HuH-7 (cell line): ENCODE measurements at regions not wholly inside any gene's neighbourhood (a gene's known extent, or its start where the extent isn't known, plus 50 kb on each side); places are given as distances from the start of the nearest gene placed in this dataset.

ENCODE experiments used
- DNase-seq: peaks from one replicate; pipeline ENCODE4 v3.0.0; 2011; ENCODE audit warnings: low spot score

- no peak for DNase-seq
These were observed 313.8 kb upstream of the HS6ST1 start for GRCh38 chr2:128632501-128632800.

DNA sequence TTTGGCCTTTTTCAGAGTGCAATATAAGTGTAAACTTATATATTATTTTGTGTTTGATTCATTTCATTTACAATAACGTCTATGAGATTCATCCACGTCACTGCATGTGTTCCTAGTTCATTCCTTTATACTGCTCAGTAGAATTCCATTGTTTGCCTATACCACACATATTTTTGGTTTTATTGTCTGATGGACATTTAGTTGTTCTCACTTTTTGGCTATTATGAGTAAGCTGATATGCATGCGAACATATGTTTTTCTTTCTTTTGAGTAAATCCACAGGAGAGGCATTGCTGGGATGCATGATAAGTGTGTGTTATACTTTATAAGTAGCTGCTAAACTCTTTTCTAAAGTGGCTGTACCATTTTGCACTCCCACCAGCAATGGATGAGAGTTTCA lies 314.8 kb upstream of the HS6ST1 start:
- no peak for DNase-seq

- no peak for DNase-seq
These were observed 316.8 kb upstream of the HS6ST1 start for GRCh38 chr2:128635361-128635900.

- no peak for DNase-seq
These were observed 318.1 kb upstream of the HS6ST1 start for GRCh38 chr2:128636802-128637147.

DNA sequence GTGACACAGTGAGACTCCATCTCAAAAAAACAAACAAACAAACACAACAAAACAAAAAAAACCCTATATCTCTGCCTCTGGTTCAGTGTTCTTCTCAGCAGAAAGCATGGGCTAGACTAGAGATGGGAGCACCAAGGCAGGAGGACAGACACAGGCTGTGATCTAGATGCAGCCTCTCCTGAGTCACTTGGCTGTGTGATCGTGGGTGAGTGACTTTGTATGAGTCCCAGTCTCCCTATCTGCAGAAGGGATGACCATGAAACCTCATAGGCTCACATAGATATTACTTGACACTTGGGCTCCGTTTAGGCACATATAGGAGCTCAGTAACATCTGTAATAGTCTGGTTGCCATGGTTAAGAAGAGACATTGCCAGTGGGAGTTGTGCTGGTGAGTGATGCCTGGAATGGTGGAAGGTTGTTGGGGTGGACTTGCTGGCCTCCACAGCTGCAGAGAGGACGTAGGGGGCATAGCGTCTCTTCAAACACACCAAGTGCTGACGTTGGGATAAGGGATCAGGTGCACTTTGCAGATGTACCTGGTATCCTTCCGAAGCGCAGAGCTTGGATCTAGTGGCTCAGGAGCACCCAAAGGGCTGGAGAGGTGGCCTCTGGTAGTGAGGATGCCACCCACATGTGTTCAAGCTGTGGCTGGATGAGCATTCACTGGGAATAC lies 318.9 kb upstream of the HS6ST1 start:
- no peak for DNase-seq

DNA sequence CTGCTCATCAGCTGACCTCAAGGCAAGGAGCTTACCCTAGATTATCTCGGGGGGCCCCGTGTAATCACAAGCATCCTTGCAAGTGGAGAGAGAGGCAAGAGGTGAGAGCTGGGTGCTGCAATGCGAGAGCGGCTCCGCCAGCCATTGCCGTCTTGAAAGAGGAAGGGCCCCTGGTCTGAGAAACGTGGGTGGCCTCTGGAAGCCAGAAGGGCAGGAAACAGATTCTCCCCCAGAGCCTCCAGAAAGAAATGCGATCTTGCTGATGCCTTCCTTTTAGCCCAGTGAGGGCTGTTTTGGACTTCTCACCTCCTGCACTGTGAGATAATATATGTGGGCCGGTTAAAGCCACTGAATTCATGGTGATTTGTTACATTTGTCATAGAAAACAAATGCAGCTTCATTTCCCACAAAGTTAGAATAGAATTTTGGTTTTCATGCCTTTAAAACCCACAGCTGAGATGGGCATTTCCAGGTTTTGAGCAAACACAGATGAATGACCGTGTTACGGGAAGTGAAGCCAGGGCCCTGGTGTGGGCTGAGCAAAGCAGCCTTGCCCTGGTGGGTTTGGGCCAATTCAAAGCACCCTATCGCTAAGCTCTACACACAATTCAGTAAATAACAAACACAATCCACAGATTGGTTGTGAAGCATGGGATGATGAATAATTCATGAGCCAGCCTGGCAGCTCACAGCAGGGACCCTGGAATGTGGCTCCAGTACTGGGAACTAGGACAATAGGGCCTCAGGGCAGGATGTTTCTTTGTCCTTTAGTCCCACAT lies 319.9 kb upstream of the HS6ST1 start:
- no peak for DNase-seq

- no peak for DNase-seq
These were observed 320.4 kb upstream of the HS6ST1 start for GRCh38 chr2:128639120-128639477.

GRCh38 chr2:128639693-128640092 lies 321.0 kb upstream of the HS6ST1 start:
- DNase-seq, result no peak

DNA sequence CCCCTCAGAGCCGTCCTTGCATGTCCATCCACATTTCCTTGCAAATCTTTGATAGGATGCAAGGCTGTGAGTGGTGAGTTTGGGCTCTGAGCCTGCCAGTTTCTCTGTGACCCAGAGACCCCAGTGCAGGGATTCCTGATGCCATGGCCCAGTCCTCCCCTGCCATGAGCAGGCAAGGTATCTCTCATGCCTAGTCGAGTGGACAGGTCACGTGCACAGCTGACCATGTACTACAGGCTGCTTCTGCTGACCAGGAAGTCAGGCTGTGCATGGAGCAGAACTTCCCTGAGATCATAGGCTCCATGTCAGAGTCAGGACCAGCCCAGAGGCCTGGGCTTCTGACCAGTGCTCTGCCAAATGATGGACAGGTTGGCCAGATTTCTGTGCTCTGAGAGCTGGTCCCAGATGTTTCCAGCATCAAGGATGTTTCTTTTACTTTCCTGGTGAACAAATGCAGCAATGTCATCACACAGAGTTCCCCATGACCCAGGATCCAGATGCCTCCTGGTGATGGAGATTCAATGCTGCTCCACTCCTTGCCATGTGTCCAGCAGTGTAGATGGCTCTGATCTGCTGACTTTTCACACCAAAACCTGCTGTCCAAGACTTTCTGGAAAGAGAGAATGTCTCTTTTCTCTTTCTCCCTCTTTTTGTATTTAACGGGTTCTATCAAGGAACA lies 321.6 kb upstream of the HS6ST1 start:
- DNase-seq, result no peak

DNA sequence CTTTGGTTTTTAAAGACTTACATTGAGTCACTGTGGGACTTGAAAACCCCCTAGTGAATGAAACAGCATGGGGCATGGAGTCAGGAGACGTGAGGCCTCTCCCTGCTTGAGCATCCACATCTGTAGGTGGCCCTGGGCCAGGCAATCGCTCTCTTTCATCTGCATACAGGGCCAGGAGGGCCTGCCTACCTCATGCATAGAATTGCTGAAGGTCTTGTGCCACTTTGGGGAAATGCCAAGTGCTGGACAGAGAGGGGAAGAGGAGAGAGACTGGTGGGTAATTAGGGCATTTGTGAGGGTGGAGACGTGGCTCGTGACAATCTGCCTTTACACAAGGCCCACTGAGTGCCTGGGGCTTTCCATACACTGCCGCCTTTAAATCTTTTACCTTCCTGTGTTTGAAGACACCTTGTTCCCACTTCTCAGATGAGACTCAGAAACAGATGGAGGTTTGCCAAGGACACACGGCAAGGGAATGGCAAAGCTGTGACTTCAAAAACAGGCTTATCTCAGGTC lies 322.2 kb upstream of the HS6ST1 start:
- no peak for DNase-seq

DNA sequence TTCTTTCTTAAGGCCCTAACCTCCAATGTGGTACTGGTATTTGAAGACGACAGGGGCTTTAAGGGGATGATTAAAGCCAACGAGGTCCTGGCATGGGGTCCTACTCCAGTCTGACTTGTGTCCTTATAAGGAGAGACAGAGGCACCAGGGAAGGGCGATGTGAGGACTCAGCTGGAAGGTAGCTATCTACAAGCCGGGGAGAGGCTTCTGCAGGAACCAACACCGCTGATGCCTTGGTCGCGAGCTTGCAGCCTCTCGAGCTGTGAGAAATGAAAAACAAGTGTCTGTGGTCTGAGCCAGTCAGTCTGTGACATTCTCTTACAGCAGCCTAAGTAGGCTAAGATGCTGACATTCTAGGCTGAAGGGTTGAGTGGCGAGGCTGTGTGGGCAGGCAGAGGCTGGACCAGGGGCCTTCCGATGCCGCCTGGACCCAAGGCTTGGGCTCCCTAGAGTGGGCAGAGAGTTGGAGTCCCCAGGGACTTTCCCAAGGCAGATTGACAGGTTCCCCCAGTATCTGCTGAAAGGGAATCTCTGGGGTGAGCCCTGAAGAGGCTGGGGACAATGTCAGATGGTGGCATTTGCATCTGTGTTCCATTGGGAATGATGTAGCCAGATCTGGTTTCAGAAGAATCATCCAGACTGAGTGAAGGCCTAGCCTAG lies 322.9 kb upstream of the HS6ST1 start:
- DNase-seq, result no peak

DNA sequence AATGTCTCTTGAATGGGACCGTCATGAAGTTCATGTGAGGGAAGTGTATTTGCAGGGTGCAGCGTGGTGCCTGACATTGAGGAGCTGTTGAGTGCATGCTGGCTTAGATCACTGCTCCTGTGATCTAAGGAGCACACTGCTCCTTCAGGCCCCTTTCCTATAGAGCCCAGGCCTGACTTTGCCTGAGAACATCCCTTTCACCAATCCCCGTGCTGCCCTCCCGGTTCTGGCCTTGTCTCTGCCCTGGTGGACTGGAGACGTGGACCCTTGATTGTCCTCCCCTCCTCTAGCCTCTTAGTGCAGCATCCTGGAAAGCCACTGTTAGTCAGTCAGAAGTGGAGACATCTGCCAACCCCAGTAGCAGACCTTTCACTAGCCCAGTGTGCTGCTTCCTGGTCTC lies 323.6 kb upstream of the HS6ST1 start:
- no peak for DNase-seq

- DNase-seq, result no peak
These were observed 324.2 kb upstream of the HS6ST1 start for GRCh38 chr2:128642821-128643220.

GRCh38 chr2:128643221-128644065 lies 324.8 kb upstream of the HS6ST1 start:
- no peak for DNase-seq

DNA sequence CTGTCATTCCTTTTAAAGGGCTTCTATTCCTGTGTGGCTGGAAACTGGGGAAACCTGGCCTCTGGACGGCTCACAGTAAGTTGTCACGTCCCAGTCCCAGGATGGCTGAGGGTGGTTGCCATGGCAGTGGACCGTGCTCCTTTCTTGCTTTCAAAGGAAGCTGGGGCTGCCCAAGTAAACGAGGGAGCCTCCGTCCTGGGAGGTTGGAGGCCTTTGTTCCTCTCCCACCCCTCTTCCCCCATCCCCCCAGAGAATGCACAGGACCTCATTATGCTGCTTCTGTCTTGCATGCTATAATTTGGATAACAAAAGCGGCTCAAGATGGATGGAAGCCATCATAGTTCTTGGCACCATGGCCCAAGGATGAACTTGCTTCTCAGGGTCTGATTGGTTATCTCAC lies 325.5 kb upstream of the HS6ST1 start:
- DNase-seq, result no peak

DNA sequence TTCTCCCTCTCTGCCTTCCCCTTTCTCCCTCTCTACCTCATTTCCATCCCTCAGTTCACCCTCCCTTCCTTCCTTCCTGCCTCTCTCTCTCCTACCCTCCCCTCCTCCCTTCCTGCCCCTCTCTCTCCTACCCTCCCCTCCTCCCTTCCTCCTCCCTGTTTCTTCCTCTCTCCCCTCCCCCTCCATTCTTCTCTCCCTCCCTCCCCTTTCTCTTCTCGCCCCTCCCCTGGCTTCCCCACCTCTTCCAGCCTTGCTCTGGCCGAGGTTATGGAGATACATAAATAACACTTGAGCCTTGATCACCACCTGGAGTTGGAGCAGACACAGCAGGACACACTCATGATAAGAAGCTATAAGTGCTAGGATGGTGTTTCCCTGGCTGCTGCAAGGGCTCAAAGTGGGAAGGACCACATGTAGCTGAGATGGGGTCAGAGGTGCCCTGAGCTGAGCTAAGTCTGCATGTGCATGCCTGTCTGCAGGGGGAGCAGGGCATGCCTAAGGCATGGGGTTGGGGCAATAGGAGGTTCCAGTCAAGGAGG lies 326.1 kb upstream of the HS6ST1 start:
- no peak for DNase-seq

DNA sequence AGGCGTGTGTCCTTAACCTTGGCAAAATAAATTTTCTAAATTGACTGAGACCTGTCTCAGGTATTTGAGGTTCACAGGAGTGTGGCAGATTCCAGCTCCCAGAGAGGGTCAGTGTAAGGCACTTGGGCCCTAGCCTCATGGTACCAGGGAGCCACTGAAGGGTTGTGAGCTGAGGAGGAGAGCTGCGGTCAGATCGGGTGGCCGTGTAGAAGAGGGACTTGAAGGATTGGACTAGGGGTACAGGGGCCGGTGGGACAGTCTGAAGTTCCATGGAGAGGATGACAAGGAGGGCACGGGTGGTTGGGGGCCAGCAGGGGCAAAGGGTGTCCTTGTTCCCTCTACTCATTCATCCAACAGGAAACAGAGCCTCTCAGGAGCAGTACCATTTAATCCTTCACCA lies 327.0 kb upstream of the HS6ST1 start:
- DNase-seq, result no peak

DNA sequence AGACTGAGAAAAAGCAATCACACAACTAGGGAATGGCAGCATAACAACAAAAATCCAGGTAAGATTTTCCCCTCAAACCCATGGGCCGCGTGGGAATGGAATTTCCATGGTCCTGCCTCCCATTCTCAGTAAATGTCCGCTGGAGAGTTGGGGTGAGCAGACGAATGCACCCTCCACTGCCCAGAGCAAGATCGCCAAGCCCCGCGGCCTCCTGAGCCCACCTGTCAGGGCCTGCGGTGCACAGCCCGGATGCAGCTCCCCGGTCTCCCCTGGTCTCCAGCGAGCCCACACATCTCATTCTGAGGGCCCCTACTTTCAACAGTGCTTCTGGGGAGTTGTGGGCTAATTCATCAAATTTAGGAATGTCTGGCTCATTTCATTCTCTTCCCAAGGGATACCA lies 327.4 kb upstream of the HS6ST1 start:
- no peak for DNase-seq

DNA sequence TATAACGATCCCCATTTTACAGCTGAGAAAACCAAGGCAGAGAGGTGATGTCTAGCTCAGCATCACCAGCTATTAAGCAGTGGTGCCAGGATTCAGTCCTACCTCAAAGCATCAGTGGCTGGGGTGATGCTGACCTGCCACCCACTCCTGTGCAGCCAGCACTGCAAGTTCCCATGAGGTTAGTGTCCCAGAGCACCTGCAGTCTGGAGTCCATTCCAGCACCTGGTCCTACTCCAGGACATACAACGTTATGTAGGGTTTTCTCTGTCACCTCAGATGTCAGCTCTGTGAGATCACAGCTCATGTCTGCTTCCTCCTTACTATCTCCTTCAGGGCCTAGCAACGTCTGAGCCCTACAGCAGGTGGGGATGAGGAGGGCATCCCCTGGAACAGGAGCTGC lies 328.0 kb upstream of the HS6ST1 start:
- DNase-seq, result no peak

- DNase-seq, result no peak
These were observed 332.3 kb upstream of the HS6ST1 start for GRCh38 chr2:128651000-128651399.

- no peak for DNase-seq
These were observed 335.7 kb upstream of the HS6ST1 start for GRCh38 chr2:128654408-128654807.
